HCT116 (cell line): ENCODE measurements at regions not wholly inside any gene's neighbourhood (a gene's known extent, or its start where the extent isn't known, plus 50 kb on each side); places are given as distances from the start of the nearest gene placed in this dataset.

Source experiments
- ATAC-seq: fragments of 200-7000 bp; cut with Tn5 transposase; 2 replicates; pipeline ENCODE4 v1.9.1; 2020; ENCODE audit warnings: mild to moderate bottlenecking, moderate library complexity
- BruUV-seq: library from RNA; stranded (reverse); fragments of 400-500 nt; replicated peaks from 2 replicates; lab custom pipeline; 2021; lab: Mats Ljungman, UMichigan
- CTCF ChIA-PET: fragments of 300-600 bp; sonication (Branson Sonifier 250); formaldehyde crosslinking; loops from one replicate; lab custom pipeline; 2021; ENCODE audit warnings: antibody characterized with exemption; lab: Charles Lee
- POLR2A ChIA-PET: fragments of 300-600, 350-600 bp; sonication (Branson Sonifier 250); formaldehyde crosslinking; loops from one replicate; lab custom pipeline; 2021; ENCODE audit warnings: antibody characterized with exemption; lab: Charles Lee
- RAD21 ChIA-PET, 2 experiments: fragments of 300-600 bp; sonication (Branson Sonifier 250); formaldehyde crosslinking; loops; one replicate each; lab custom pipeline; 2023; ENCODE audit warnings: low total read pairs in 2 of 2; ENCODE audit not compliant: uncharacterized antibody in 2 of 2, unreplicated experiment in 2 of 2, low non-redundant PET in 1 of 2; lab: Charles Lee
- DNase-seq: peaks from one replicate; pipeline ENCODE4 v3.0.0-alpha.2; 2010; ENCODE audit warnings: low read depth, low spot score
- H2AFZ ChIP-seq: fragments of 200-600 bp; shearing (Covaris generic), sonication (generic); 2 replicates; pipeline ENCODE4 v1.6.1; 2017; ENCODE audit warnings: low read depth, mixed run types, mixed read lengths, antibody characterized with exemption, low read length; ENCODE audit not compliant: poor library complexity, severe bottlenecking
- H3K27ac ChIP-seq: 2 replicates; pipeline ENCODE4 v1.5.1; 2012; ENCODE audit warnings: low read depth, low read length
- H3K27me3 ChIP-seq: fragments of 200-600 bp; sonication (generic); 2 replicates; pipeline ENCODE4 v1.6.1; 2016; ENCODE audit warnings: mixed run types, low read length, mixed read lengths; ENCODE audit not compliant: insufficient read depth
- H3K36me3 ChIP-seq, 2 experiments: fragments of 200-500 bp in 1 of 2; fragments of 200-600 bp in 1 of 2; sonication (Bioruptor generic) in 1 of 2; sonication (generic) in 1 of 2; 2 replicates each; pipeline versions ENCODE4 v1.5.1 to v1.6.1; 2014 to 2016; ENCODE audit warnings: low read length in 2 of 2, inconsistent platforms in 1 of 2, mixed read lengths in 1 of 2, mixed run types in 1 of 2; ENCODE audit not compliant: insufficient read depth in 2 of 2, control insufficient read depth in 1 of 2
- H3K4me1 ChIP-seq, 2 experiments: fragments of 200-600 bp in 1 of 2; sonication (generic) in 1 of 2; 2 replicates each; pipeline versions ENCODE4 v1.5.1 to v1.6.1; 2012 to 2017; ENCODE audit warnings: low read length in 2 of 2, inconsistent platforms in 1 of 2, mild to moderate bottlenecking in 1 of 2, mixed read lengths in 1 of 2, mixed run types in 1 of 2, moderate library complexity in 1 of 2; ENCODE audit not compliant: insufficient read depth in 2 of 2, control insufficient read depth in 1 of 2
- H3K4me2 ChIP-seq: fragments of 200-600 bp; sonication (generic); 2 replicates; pipeline ENCODE4 v1.6.1; 2017; ENCODE audit warnings: mixed run types, low read length, mixed read lengths
- H3K4me3 ChIP-seq, 2 experiments: fragments of 200-600 bp in 1 of 2; sonication (generic) in 1 of 2; replicated peaks in 1 of 2; 2 replicates each; pipeline ENCODE4 v1.5.1; 2011 to 2016; ENCODE audit warnings: low read length in 2 of 2, control low read depth in 1 of 2, low read depth in 1 of 2, mild to moderate bottlenecking in 1 of 2, mixed read lengths in 1 of 2, mixed run types in 1 of 2
- H3K79me2 ChIP-seq: fragments of 200-600 bp; sonication (generic); 2 replicates; pipeline ENCODE4 v1.6.1; 2017; ENCODE audit warnings: mild to moderate bottlenecking, mixed run types, low read length, moderate library complexity, mixed read lengths; ENCODE audit not compliant: insufficient read depth
- H3K9ac ChIP-seq: fragments of 200-600 bp; sonication (generic); 2 replicates; pipeline ENCODE4 v1.6.1; 2016; ENCODE audit warnings: low read length, mixed read lengths
- H3K9me2 ChIP-seq: fragments of 200-600 bp; sonication (generic), shearing (Covaris generic); 2 replicates; pipeline ENCODE4 v1.6.1; 2017; ENCODE audit warnings: mixed run types, mild to moderate bottlenecking, moderate library complexity; ENCODE audit not compliant: insufficient read depth
- H3K9me3 ChIP-seq, 2 experiments: fragments of 200-500 bp in 1 of 2; fragments of 200-600 bp in 1 of 2; sonication (Bioruptor generic) in 1 of 2; sonication (generic) in 1 of 2; 2 replicates each; pipeline ENCODE4 v1.6.1; 2014 to 2017; ENCODE audit warnings: low read length in 2 of 2, mixed read lengths in 2 of 2, inconsistent platforms in 1 of 2, low read depth in 1 of 2, mild to moderate bottlenecking in 1 of 2, mixed run types in 1 of 2, moderate library complexity in 1 of 2; ENCODE audit not compliant: control insufficient read depth in 1 of 2, insufficient read depth in 1 of 2
- H4K20me1 ChIP-seq: fragments of 200-600 bp; sonication (generic), shearing (Covaris generic); 2 replicates; pipeline ENCODE4 v1.6.1; 2017; ENCODE audit warnings: mixed run types, mild to moderate bottlenecking, moderate library complexity; ENCODE audit not compliant: insufficient read depth
- CBX3 ChIP-seq: IDR thresholded peaks from 2 replicates; pipeline ENCODE4 v1.6.1; 2012; ENCODE audit warnings: low read depth
- CEBPB ChIP-seq: IDR thresholded peaks from 2 replicates; pipeline ENCODE4 v1.6.1; 2012; ENCODE audit warnings: low read depth
- CTCF ChIP-seq, 3 experiments: fragments of 200-600 bp in 1 of 3; sonication (generic) in 1 of 3; IDR thresholded peaks in 2 of 3; conservative IDR thresholded peaks in 1 of 3; 2 replicates each; pipeline ENCODE4 v1.5.1; 2012 to 2017; ENCODE audit warnings: low read depth in 2 of 3, low read length in 2 of 3, antibody characterized with exemption in 1 of 3, borderline replicate concordance in 1 of 3, control low read depth in 1 of 3, mild to moderate bottlenecking in 1 of 3, mixed read lengths in 1 of 3, mixed run types in 1 of 3, moderate library complexity in 1 of 3; ENCODE audit not compliant: insufficient read depth in 1 of 3
- EGR1 ChIP-seq: IDR thresholded peaks from 2 replicates; pipeline ENCODE4 v1.6.1; 2012; ENCODE audit warnings: low read depth
- ELF1 ChIP-seq: IDR thresholded peaks from 2 replicates; pipeline ENCODE4 v1.6.1; 2012; ENCODE audit warnings: low read depth, borderline replicate concordance
- EZH2 ChIP-seq: fragments of 200-600 bp; sonication (generic); IDR thresholded peaks from 2 replicates; pipeline ENCODE4 v1.6.1; 2017; ENCODE audit warnings: antibody characterized with exemption, mixed run types
- EZH2phosphoT487 ChIP-seq: fragments of 200-600 bp; IDR thresholded peaks from 2 replicates; pipeline ENCODE4 v1.6.1; 2018; ENCODE audit warnings: antibody characterized with exemption, borderline replicate concordance
- FOSL1 ChIP-seq: IDR thresholded peaks from 2 replicates; pipeline ENCODE4 v1.6.1; 2012; ENCODE audit warnings: low read depth
- RAD21 ChIP-seq: IDR thresholded peaks from 2 replicates; pipeline ENCODE4 v1.6.1; 2012; ENCODE audit warnings: low read depth, mild to moderate bottlenecking
- SP1 ChIP-seq: IDR thresholded peaks from 2 replicates; pipeline ENCODE4 v1.6.1; 2012; ENCODE audit warnings: low read depth
- ZFX ChIP-seq: fragments of 450-650 bp; IDR thresholded peaks from 2 replicates; pipeline ENCODE4 v1.6.1; 2017
- ZNF274 ChIP-seq: fragments of 200-500 bp; sonication (Bioruptor generic); IDR thresholded peaks from 2 replicates; pipeline ENCODE4 v1.6.1; 2014; ENCODE audit warnings: mild to moderate bottlenecking, low read depth, low read length, inconsistent platforms
- intact Hi-C: fragments of 100-400 bp; cut with micrococcal nuclease; formaldehyde crosslinking; loops from 2 replicates; pipeline ENCODE4 v1.10.0; 2022
- TF ChIP-seq, protein P1 (sequence below): IDR thresholded peaks from 2 replicates; pipeline ENCODE4 v1.6.1; 2011; ENCODE audit warnings: mild to moderate bottlenecking, low read length, moderate library complexity; ENCODE audit not compliant: insufficient replicate concordance; ENCODE audit errors: extremely low read depth
- TF ChIP-seq, protein P2 (sequence below): IDR thresholded peaks from 2 replicates; pipeline ENCODE4 v1.6.1; 2012; ENCODE audit warnings: low read depth

- CTCF ChIA-PET: interaction anchor here (2.7 kb wide), 1 partner anchor 703 kb away, joined by 15 read pairs; no protein-coding TSS in a partner anchor
- Histone ChIP-seq H3K27ac (no peak overlapping the region), H3K4me2 (no peak overlapping the region), H3K4me1 (no peaks in the 10 kb centered on the region), H2AFZ (no peak overlapping the region), H4K20me1 (no peaks in the 10 kb centered on the region), H3K79me2 (no peaks in the 10 kb centered on the region), H3K9ac (no peak overlapping the region), H3K9me3 (no peaks in the 10 kb centered on the region), H3K27me3 (no peaks in the 10 kb centered on the region), H3K4me3 (no peak overlapping the region), H3K9me2 (no peaks in the 10 kb centered on the region)
- intact Hi-C loops: loop anchor here (5.0 kb wide), 1 partner anchor 701 kb away; the partner anchor contains the start of gene TMTC2
- RAD21 ChIA-PET: interaction anchor here in 1 of 2 experiments (1.0 kb wide), 1 partner anchor 702 kb away, joined by 3 read pairs; the partner anchor contains the start of gene TMTC2
- ATAC-seq: no peak
- no peak for DNase-seq
- BruUV-seq: no TSS peak
- TF ChIP-seq CEBPB: no peak
- TF ChIP-seq EZH2phosphoT487: no peak
- no peak for TF ChIP-seq FOSL1
- TF ChIP-seq ZNF274: no peak
- TF ChIP-seq EZH2: no peak
- no peak for TF ChIP-seq ZFX
- TF ChIP-seq RAD21: no peak
- TF ChIP-seq EGR1: no peak
- TF ChIP-seq CBX3: no peak
- no peak for TF ChIP-seq CTCF (IDR thresholded peaks at IDR 0.05 in 2 of 3, conservative IDR thresholded peaks at IDR 0.05 in 1 of 3; ENCODE audit: borderline replicate concordance in 1 of 3, insufficient read depth in 1 of 3, low read depth in 2 of 3, low read length in 2 of 3)
- TF ChIP-seq, protein P1, sequence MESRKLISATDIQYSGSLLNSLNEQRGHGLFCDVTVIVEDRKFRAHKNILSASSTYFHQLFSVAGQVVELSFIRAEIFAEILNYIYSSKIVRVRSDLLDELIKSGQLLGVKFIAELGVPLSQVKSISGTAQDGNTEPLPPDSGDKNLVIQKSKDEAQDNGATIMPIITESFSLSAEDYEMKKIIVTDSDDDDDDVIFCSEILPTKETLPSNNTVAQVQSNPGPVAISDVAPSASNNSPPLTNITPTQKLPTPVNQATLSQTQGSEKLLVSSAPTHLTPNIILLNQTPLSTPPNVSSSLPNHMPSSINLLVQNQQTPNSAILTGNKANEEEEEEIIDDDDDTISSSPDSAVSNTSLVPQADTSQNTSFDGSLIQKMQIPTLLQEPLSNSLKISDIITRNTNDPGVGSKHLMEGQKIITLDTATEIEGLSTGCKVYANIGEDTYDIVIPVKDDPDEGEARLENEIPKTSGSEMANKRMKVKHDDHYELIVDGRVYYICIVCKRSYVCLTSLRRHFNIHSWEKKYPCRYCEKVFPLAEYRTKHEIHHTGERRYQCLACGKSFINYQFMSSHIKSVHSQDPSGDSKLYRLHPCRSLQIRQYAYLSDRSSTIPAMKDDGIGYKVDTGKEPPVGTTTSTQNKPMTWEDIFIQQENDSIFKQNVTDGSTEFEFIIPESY: no peak
- TF ChIP-seq, protein P2, sequence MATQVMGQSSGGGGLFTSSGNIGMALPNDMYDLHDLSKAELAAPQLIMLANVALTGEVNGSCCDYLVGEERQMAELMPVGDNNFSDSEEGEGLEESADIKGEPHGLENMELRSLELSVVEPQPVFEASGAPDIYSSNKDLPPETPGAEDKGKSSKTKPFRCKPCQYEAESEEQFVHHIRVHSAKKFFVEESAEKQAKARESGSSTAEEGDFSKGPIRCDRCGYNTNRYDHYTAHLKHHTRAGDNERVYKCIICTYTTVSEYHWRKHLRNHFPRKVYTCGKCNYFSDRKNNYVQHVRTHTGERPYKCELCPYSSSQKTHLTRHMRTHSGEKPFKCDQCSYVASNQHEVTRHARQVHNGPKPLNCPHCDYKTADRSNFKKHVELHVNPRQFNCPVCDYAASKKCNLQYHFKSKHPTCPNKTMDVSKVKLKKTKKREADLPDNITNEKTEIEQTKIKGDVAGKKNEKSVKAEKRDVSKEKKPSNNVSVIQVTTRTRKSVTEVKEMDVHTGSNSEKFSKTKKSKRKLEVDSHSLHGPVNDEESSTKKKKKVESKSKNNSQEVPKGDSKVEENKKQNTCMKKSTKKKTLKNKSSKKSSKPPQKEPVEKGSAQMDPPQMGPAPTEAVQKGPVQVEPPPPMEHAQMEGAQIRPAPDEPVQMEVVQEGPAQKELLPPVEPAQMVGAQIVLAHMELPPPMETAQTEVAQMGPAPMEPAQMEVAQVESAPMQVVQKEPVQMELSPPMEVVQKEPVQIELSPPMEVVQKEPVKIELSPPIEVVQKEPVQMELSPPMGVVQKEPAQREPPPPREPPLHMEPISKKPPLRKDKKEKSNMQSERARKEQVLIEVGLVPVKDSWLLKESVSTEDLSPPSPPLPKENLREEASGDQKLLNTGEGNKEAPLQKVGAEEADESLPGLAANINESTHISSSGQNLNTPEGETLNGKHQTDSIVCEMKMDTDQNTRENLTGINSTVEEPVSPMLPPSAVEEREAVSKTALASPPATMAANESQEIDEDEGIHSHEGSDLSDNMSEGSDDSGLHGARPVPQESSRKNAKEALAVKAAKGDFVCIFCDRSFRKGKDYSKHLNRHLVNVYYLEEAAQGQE: no peak
- no peak for TF ChIP-seq SP1
- TF ChIP-seq ELF1: no peak
- TF ChIP-seq, all 23 proteins: peak for 0
- H3K36me3 ChIP-seq: no peaks in the 10 kb centered on the region
- POLR2A ChIA-PET: no interaction called here
Observed at GRCh38 chr12:83388551-83388950, 701.8 kb downstream of the TMTC2 start.
